ENCODE measurements at regions not wholly inside any gene's neighbourhood (a gene's known extent, or its start where the extent isn't known, plus 50 kb on each side); places are given as distances from the start of the nearest gene placed in this dataset.
A peak's percentile ranks its signal among the peaks of the same experiment; 100 is the strongest.

GRCh38 chr3:194536871-194537637 is 50.3 kb upstream of the ATP13A3 start (continued):
- TF ChIP-seq HBP1 (CRISPR knock-in tag; IDR thresholded peaks at IDR 0.05; ENCODE audit: low read depth) = no peak
- 0 out of 2 replicates have a peak, but pooled peaks have one; percentile 56 for TF ChIP-seq ZFP36L1 (CRISPR knock-in tag; IDR thresholded peaks at IDR 0.05)
- TF ChIP-seq DMTF1 (CRISPR knock-in tag; IDR thresholded peaks at IDR 0.05) = no peak
- no peak for TF ChIP-seq NR3C1 (CRISPR knock-in tag; IDR thresholded peaks at IDR 0.05)
- no peak for TF ChIP-seq ZNF629 (CRISPR knock-in tag; conservative IDR thresholded peaks at IDR 0.05)
- TF ChIP-seq, protein P1, sequence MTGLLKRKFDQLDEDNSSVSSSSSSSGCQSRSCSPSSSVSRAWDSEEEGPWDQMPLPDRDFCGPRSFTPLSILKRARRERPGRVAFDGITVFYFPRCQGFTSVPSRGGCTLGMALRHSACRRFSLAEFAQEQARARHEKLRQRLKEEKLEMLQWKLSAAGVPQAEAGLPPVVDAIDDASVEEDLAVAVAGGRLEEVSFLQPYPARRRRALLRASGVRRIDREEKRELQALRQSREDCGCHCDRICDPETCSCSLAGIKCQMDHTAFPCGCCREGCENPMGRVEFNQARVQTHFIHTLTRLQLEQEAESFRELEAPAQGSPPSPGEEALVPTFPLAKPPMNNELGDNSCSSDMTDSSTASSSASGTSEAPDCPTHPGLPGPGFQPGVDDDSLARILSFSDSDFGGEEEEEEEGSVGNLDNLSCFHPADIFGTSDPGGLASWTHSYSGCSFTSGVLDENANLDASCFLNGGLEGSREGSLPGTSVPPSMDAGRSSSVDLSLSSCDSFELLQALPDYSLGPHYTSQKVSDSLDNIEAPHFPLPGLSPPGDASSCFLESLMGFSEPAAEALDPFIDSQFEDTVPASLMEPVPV (CRISPR knock-in tag; IDR thresholded peaks at IDR 0.05) = no peak
- no peak for TF ChIP-seq GPN1 (CRISPR knock-in tag; IDR thresholded peaks at IDR 0.05; ENCODE audit: borderline replicate concordance)
- TF ChIP-seq, protein P2, sequence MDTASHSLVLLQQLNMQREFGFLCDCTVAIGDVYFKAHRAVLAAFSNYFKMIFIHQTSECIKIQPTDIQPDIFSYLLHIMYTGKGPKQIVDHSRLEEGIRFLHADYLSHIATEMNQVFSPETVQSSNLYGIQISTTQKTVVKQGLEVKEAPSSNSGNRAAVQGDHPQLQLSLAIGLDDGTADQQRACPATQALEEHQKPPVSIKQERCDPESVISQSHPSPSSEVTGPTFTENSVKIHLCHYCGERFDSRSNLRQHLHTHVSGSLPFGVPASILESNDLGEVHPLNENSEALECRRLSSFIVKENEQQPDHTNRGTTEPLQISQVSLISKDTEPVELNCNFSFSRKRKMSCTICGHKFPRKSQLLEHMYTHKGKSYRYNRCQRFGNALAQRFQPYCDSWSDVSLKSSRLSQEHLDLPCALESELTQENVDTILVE (CRISPR knock-in tag; IDR thresholded peaks at IDR 0.05) = 0 out of 2 replicates have a peak, but pooled peaks have one; percentile 16
- no peak for TF ChIP-seq EZH2 (conservative IDR thresholded peaks at IDR 0.05; ENCODE audit: low read depth, low read length)
- TF ChIP-seq MZF1 (CRISPR knock-in tag; IDR thresholded peaks at IDR 0.05; ENCODE audit: borderline replicate concordance) = no peak
- TF ChIP-seq ASH2L (IDR thresholded peaks at IDR 0.05; ENCODE audit: insufficient read length, low read depth, low read length) = peak; percentile 86
- no peak for TF ChIP-seq ZNF446 (CRISPR knock-in tag; IDR thresholded peaks at IDR 0.05)
- TF ChIP-seq FOXK1 (CRISPR knock-in tag; IDR thresholded peaks at IDR 0.05; ENCODE audit: borderline replicate concordance, low read depth) = no peak
- TF ChIP-seq ZNF326 (CRISPR knock-in tag; IDR thresholded peaks at IDR 0.05; ENCODE audit: borderline replicate concordance) = no peak
- no peak for TF ChIP-seq HMG20B (CRISPR knock-in tag; conservative IDR thresholded peaks at IDR 0.05)
- TF ChIP-seq ZNF282 (IDR thresholded peaks at IDR 0.05; ENCODE audit: partially characterized antibody) = no peak
- no peak for TF ChIP-seq KLF9 (CRISPR knock-in tag; IDR thresholded peaks at IDR 0.05; ENCODE audit: low read depth)
- no peak for TF ChIP-seq SMARCC2 (IDR thresholded peaks at IDR 0.05)
- TF ChIP-seq ZNF75D (CRISPR knock-in tag; IDR thresholded peaks at IDR 0.05; ENCODE audit: borderline replicate concordance) = no peak
- TF ChIP-seq GFI1 (CRISPR knock-in tag; IDR thresholded peaks at IDR 0.05; ENCODE audit: borderline replicate concordance) = peak; percentile 51; the same call in 1 of the 2 replicates
- TF ChIP-seq, protein P3, sequence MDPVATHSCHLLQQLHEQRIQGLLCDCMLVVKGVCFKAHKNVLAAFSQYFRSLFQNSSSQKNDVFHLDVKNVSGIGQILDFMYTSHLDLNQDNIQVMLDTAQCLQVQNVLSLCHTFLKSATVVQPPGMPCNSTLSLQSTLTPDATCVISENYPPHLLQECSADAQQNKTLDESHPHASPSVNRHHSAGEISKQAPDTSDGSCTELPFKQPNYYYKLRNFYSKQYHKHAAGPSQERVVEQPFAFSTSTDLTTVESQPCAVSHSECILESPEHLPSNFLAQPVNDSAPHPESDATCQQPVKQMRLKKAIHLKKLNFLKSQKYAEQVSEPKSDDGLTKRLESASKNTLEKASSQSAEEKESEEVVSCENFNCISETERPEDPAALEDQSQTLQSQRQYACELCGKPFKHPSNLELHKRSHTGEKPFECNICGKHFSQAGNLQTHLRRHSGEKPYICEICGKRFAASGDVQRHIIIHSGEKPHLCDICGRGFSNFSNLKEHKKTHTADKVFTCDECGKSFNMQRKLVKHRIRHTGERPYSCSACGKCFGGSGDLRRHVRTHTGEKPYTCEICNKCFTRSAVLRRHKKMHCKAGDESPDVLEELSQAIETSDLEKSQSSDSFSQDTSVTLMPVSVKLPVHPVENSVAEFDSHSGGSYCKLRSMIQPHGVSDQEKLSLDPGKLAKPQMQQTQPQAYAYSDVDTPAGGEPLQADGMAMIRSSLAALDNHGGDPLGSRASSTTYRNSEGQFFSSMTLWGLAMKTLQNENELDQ (CRISPR knock-in tag; IDR thresholded peaks at IDR 0.05; ENCODE audit: borderline replicate concordance) = no peak
